ENCODE measurements at regions not wholly inside any gene's neighbourhood (a gene's known extent, or its start where the extent isn't known, plus 50 kb on each side); places are given as distances from the start of the nearest gene placed in this dataset.
"Not testable (repeated sequence)": the region's sequence is repeated elsewhere in the genome, so short reads cannot be mapped to it uniquely, and the experiment has no call there.

DNA sequence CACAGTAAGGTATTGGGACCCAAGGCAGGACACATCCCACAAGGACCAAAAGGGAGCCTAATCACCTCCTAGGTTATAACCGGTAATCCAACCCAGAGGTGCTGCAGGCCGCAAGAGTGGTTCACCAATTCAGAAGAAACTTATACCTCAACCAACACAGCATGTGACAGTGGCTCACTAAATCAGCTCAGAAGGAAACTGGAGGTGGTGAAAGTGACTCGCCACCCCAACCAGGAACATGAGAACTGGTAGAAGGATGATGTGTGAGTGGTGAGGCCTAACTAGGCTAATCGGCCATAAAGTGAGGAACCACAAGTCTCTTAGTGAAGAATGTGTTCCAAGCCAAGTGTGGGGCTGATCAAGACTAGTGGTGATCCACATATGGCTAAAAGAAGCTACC, 61.3 kb upstream of the RBMY1E start:
- TF ChIP-seq, protein P1, sequence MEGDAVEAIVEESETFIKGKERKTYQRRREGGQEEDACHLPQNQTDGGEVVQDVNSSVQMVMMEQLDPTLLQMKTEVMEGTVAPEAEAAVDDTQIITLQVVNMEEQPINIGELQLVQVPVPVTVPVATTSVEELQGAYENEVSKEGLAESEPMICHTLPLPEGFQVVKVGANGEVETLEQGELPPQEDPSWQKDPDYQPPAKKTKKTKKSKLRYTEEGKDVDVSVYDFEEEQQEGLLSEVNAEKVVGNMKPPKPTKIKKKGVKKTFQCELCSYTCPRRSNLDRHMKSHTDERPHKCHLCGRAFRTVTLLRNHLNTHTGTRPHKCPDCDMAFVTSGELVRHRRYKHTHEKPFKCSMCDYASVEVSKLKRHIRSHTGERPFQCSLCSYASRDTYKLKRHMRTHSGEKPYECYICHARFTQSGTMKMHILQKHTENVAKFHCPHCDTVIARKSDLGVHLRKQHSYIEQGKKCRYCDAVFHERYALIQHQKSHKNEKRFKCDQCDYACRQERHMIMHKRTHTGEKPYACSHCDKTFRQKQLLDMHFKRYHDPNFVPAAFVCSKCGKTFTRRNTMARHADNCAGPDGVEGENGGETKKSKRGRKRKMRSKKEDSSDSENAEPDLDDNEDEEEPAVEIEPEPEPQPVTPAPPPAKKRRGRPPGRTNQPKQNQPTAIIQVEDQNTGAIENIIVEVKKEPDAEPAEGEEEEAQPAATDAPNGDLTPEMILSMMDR (IDR thresholded peaks at IDR 0.05), result not testable (repeated sequence)
- not testable (repeated sequence) for TF ChIP-seq POLR2A (IDR thresholded peaks at IDR 0.05)
